Right lobe of liver (tissue), 4 donors: ENCODE measurements at regions not wholly inside any gene's neighbourhood (a gene's known extent, or its start where the extent isn't known, plus 50 kb on each side); places are given as distances from the start of the nearest gene placed in this dataset.

Experiments used
- POLR2A ChIP-seq: fragments of 450-650 bp; IDR thresholded peaks from one replicate; pipeline ENCODE4 v1.6.1; 2017; ENCODE audit warnings: antibody characterized with exemption, mild to moderate bottlenecking
- TF ChIP-seq, protein P1 (sequence below), 4 donors: fragments of 200-600 bp in 3 of 4; fragments of 450-650 bp in 1 of 4; IDR thresholded peaks; one replicate each; pipeline versions ENCODE4 v1.5.1 to v1.8.0; 2016 to 2022; ENCODE audit warnings: antibody characterized with exemption in 4 of 4, mild to moderate bottlenecking in 2 of 4
- donor health status: DM: no; HTN: no; CAD: no.
- donor health status: DM: no; HTN: no; CAD: no.
- donor health status: DM: no; HTN: yes; CAD: no.

- no peak for TF ChIP-seq POLR2A
- TF ChIP-seq, protein P1, sequence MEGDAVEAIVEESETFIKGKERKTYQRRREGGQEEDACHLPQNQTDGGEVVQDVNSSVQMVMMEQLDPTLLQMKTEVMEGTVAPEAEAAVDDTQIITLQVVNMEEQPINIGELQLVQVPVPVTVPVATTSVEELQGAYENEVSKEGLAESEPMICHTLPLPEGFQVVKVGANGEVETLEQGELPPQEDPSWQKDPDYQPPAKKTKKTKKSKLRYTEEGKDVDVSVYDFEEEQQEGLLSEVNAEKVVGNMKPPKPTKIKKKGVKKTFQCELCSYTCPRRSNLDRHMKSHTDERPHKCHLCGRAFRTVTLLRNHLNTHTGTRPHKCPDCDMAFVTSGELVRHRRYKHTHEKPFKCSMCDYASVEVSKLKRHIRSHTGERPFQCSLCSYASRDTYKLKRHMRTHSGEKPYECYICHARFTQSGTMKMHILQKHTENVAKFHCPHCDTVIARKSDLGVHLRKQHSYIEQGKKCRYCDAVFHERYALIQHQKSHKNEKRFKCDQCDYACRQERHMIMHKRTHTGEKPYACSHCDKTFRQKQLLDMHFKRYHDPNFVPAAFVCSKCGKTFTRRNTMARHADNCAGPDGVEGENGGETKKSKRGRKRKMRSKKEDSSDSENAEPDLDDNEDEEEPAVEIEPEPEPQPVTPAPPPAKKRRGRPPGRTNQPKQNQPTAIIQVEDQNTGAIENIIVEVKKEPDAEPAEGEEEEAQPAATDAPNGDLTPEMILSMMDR (IDR thresholded peaks at IDR 0.05), result no peak
Measured at GRCh38 chr4:135201081-135201480, 999.5 kb upstream of the PABPC4L start.
